Left colon (tissue), 2 donors: ENCODE measurements at regions not wholly inside any gene's neighbourhood (a gene's known extent, or its start where the extent isn't known, plus 50 kb on each side); places are given as distances from the start of the nearest gene placed in this dataset.
A peak's percentile ranks its signal among the peaks of the same experiment; 100 is the strongest.

Experiments used
- ATAC-seq: fragments of 200-7000 bp; cut with Tn5 transposase; one replicate; pipeline ENCODE4 v1.9.1; 2020; ENCODE audit warnings: mild to moderate bottlenecking, moderate library complexity
- DNase-seq, 2 donors: peaks; one replicate each; pipeline ENCODE4 v3.0.0-alpha.2; 2020
- intact Hi-C, 2 donors: fragments of 100-400 bp; cut with DNase I in 1 of 2; cut with micrococcal nuclease in 1 of 2; formaldehyde crosslinking; loops; one replicate each; pipeline versions ENCODE4 v1.11.2 to v1.14.0; 2022; cut with DNase I, micrococcal nuclease
- donor health status: DM: no; HTN: no; CAD: no.
- donor health status: DM: yes; HTN: yes; CAD: no.

DNA sequence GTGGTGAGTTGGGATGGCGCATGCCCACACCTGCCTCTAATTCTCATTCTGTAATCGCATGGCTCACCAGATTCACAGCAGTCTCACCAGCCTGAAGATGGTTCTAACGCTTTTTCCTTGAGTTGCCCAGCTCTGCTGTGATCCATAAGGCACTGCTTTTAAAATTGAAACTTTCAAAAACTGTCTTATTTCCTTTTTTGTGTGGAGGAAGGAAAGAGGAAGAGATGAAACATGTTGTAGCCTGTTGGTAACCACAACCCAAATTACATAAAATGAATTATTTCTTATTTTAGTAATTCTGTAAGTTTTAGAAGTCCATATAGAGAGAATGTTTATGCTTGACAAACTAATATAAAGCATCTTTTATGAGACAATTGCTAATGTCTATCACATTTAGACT is 165.4 kb downstream of the RBM43 start:
- no peak for DNase-seq
- intact Hi-C loops, result no loop called here
- no peak for ATAC-seq

- DNase-seq (no peak), ATAC-seq (no peak)
- intact Hi-C loops, result no loop called here
Measured at GRCh38 chr2:151095463-151095862, 166.2 kb downstream of the RBM43 start.

GRCh38 chr2:151091583-151091982 is 170.1 kb downstream of the RBM43 start:
- intact Hi-C loops, result no loop called here
- DNase-seq (no peak), ATAC-seq (no peak)

DNA sequence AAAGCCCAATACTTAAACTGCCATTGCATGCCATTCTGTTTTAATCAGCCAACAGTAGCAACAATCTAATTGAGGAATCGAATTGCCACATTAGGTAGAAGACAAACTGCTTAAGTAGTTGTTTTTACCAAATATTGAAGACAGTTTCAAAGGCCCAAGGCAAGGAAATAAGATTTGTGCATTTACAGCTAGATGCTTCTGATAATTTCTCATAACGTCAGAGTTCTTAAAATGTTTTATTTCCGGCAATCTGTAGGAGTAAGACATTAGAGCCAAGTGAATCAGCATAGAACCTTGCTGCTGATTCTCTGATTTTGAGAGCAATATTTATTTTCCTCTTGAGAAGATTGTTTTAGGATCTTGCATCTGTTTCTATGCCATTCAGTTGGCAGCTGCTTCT is 174.3 kb downstream of the RBM43 start:
- ATAC-seq, result no peak
- DNase-seq, result no peak
- intact Hi-C loops, result no loop called here

DNA sequence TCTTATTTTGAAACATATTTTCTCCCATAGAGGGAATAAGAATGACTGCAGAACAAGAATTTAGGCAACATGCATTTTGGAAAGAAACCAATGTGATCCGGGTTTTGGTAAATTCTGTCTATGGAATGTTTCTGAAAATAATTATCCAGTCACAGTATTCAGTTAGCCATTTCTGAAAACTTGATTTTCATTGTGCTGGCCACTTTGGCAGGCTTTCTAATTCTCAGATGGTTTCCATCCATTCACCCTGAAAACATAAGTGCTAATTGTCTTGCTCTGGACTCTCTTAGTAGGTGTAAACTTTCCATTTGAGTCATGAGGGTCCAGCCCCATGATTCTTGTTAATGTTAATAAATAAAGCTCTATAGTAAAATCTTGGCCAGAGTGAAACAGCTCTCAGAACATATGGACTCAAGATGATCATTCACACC is 176.5 kb downstream of the RBM43 start:
- no peak for DNase-seq
- no peak for ATAC-seq
- intact Hi-C loops, result no loop called here

GRCh38 chr2:151083856-151084795 is 177.5 kb downstream of the RBM43 start:
- intact Hi-C loops, result no loop called here

GRCh38 chr2:151078889-151079288 is 182.8 kb downstream of the RBM43 start:
- no peak for ATAC-seq
- DNase-seq, result no peak
- intact Hi-C loops, result no loop called here

More at GRCh38 chr2:151083856-151084795, 177.5 kb downstream of the RBM43 start:
- ATAC-seq (no peak), DNase-seq (no peak)

- intact Hi-C loops, result no loop called here
- ATAC-seq, result no peak
Measured at GRCh38 chr2:151071906-151072305, 189.8 kb downstream of the RBM43 start.

DNA sequence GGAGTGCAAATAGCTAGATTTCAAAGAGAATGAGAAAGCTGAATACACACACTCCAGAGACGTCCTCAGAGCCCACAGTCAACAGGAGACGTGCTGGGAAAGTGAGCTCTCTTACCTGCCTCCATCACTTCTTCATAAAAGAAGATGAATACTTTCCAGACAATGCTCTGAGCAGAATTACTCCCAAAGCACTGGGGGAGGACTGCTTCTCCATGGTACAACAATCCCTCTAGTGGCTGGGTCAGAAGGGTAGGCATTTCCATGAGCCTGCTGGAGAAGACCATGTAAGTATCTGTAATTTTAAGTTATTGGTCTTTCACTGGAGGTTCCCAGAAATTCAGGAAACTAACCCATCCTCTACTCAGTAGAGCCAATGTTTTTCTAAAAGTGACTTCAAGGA is 190.3 kb downstream of the RBM43 start:
- ATAC-seq (no peak), DNase-seq (no peak)
- intact Hi-C loops, result no loop called here

More at GRCh38 chr2:151071906-151072305, 189.8 kb downstream of the RBM43 start:
- no peak for DNase-seq

DNA sequence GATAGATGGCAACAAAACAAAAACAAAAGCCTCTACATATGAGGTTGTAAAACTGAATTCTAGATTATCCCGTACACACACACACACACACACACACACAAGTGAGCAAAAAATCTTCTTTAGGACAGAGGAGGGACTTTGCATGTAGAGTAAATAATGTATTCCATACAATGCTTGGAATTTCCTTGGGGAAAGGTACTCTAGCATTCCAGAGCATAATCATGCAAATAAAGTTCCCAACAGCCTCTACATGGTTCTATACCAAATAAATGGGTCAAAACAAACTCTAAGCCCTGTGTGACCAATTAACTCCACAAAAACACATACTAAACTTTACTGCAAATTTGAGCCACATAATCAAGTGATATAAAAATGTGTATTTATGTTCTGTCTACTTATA is 191.4 kb downstream of the RBM43 start:
- ATAC-seq, result no peak
- intact Hi-C loops, result no loop called here
- no peak for DNase-seq

GRCh38 chr2:151067658-151068369 is 193.8 kb downstream of the RBM43 start:
- ATAC-seq (no peak), DNase-seq (no peak)
- intact Hi-C loops, result no loop called here

DNA sequence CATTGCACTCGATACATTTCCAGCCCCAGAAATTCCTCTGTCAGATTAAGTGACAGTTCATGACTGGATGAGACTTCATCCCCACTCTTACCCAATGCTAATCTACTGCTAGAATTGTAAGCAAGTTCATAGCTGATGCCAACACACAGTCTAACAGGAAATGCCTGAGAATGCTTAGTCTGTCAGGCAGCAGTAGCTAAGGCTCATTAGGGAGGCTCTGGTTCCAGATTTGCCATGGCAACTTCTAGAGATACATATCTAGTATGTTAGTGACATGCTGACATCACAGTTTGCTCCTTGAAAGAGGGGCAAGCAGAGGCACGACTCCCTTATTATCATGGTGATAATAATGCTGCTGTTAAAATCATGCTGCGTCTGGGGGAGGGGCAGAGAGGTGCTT is 198.4 kb downstream of the RBM43 start:
- ATAC-seq, result no peak
- intact Hi-C loops, result no loop called here
- DNase-seq, result no peak

DNA sequence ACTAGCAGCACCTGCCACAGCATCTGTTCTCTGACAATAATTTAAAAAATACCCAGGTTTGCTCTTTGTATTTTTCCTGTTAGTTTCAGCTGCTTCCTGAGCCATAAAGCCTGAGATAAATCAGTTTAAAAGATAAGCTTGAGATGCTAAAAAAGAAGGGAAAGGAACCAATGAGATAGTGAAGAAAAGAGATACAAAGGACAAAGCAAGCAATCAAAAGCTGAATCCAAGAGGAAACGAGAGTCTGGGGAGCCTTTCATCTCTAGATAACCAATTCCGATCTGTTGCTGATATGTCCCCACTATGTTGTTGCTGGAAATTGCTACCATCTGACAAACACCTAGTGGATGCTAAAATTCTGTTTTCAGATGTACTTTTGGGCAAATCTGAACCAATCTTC is 201.4 kb downstream of the RBM43 start:
- no peak for ATAC-seq
- no peak for DNase-seq
- intact Hi-C loops, result no loop called here

DNA sequence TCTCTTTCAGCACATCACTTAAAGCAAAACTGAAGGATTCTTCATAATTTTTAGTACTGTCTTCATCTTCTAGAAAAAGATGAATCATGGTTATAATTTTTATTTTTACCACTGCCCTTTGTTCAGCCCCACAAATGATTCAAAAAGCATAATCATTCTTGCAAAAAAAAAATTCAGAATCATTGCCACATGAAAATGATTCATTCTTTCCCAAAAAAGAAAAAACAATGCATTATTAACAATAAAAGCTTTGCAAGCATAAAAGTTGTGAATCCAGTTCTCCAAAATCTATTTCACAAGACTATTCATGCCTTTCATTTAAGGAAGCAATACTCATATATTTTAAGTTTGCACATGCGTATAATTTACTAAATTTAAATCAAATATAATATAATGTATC is 204.8 kb downstream of the RBM43 start:
- intact Hi-C loops, result no loop called here
- ATAC-seq (no peak), DNase-seq (no peak)

- ATAC-seq, result no peak
- DNase-seq, result no peak
- intact Hi-C loops, result loop anchor here in 1 of 2 donors (5.0 kb wide), 1 partner anchor 1456 kb away; no protein-coding TSS in a partner anchor
Measured at GRCh38 chr2:151053661-151053990, 208.0 kb downstream of the RBM43 start.

DNA sequence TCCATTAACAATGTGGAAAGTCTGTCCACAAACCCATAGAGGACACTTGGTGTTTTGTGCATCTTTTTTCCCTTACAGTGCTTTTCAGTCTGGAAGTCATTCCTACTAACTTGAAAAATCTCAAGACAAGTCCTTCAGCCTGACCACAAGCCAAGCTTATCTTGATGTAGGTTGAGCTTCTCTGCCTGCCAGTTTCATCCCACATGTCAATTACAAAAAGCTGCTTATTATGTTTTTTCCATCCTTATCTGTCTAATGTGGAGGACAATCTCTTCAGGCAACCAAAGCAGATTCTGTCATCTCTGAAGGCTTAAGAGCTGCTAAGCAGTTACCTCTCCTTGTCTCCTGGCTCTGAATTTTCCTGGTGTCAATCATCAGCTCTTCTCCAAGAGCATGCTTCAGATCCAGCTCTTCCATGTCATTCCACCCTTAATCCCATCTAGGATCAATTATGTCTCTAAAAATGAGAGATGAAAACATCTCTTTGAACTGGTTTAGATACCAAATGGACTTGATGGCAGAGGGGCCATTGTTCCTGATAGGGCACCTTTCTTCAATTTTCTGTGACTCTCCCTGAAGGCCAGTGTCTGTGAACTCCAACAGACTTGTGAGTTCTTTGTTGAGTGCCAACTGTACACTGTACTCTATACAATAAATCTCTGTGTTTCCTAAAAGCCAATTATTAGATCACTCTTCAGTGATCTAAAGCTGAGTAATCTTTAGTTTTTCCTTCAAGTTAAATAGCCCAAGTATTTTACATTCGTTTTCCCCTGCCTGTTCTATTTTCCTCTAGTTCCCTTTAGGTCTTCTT is 208.6 kb downstream of the RBM43 start:
- DNase-seq (no peak), ATAC-seq (no peak)
- intact Hi-C loops, result loop anchor here in 1 of 2 donors (5.0 kb wide), 1 partner anchor 1456 kb away; no protein-coding TSS in a partner anchor

- ATAC-seq (no peak), DNase-seq (peak in 1 of 2 donors; percentile 8)
- intact Hi-C loops, result loop anchor here in 1 of 2 donors (5.0 kb wide), 1 partner anchor 1454 kb away; no protein-coding TSS in a partner anchor
Measured at GRCh38 chr2:151051574-151052220, 210.0 kb downstream of the RBM43 start.

GRCh38 chr2:151049746-151050145 is 211.9 kb downstream of the RBM43 start:
- intact Hi-C loops, result loop anchor here in 1 of 2 donors (5.0 kb wide), 1 partner anchor 1452 kb away; no protein-coding TSS in a partner anchor
- no peak for ATAC-seq
- no peak for DNase-seq
